NT2/D1 (cell line): ENCODE measurements at regions not wholly inside any gene's neighbourhood (a gene's known extent, or its start where the extent isn't known, plus 50 kb on each side); places are given as distances from the start of the nearest gene placed in this dataset.

ENCODE experiments used
- SUZ12 ChIP-seq: IDR thresholded peaks from 2 replicates; pipeline ENCODE4 v1.6.1; 2011; ENCODE audit not compliant: insufficient read length, insufficient read depth; ENCODE audit errors: extremely low read depth
- YY1 ChIP-seq: IDR thresholded peaks from 2 replicates; pipeline ENCODE4 v1.6.1; 2011; ENCODE audit not compliant: insufficient read length, insufficient read depth
- ZNF274 ChIP-seq: IDR thresholded peaks from 2 replicates; pipeline ENCODE4 v1.6.1; 2011; ENCODE audit warnings: mild to moderate bottlenecking, low read depth, low read length

DNA sequence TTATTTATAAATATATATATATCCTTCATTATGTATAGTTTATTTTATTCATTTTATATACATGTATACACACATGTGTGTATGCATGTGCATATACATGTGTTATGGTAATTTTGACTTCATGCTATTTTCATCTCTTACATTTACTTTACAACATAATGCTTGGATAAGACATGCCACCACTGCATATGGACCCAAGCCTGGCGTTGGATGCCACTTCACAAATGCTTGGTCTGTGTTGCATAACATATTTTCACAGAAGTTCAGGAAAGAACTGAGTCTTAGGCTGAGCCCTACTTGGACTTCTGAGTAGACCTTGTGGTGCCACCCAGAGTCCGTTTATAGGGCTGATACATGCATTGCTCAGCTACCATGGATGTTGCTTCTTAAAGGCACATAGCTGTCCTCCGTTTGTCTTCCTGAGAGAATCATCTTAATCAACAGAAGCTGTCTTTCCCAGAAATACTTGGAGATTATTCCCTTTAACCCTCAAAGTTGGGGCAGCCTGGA is 337.8 kb downstream of the BTBD3 start:
- TF ChIP-seq ZNF274 (no peak), YY1 (no peak), SUZ12 (no peak)
